ENCODE measurements at regions not wholly inside any gene's neighbourhood (a gene's known extent, or its start where the extent isn't known, plus 50 kb on each side); places are given as distances from the start of the nearest gene placed in this dataset.

DNA sequence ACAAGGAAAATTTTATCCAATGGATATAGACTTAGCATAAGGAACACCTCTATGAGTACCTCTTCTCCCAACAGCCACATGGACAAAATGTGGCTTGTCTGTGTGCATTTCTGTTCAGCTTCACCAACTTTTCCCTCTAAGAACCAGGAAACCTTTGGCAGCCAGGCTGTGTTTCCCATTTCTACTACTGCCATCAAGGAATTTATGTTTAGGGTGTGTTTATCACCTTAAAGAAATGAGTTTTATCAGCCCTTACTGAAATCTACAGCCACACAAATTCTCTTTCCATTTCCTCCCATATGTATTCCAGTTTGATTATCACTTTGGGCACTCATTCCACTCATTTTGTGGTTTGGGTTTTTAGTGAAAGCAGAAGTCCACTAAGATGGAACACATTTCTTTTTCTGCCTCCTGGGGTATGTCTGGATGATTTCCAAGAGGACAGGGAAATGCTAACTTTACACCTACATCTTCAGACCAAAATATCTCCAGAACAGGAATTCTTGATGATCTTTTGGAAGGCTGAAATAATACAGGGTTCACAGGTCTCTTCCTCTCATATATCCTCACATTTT, 82.6 kb upstream of the MAOA start:
- TF ChIP-seq REST (IDR thresholded peaks at IDR 0.05; ENCODE audit: insufficient read depth in 1 of 2, low read depth in 2 of 2, low read length in 2 of 2), result no peak
- no peak for TF ChIP-seq POLR2AphosphoS5 (IDR thresholded peaks at IDR 0.05; ENCODE audit: low read depth, low read length)
- TF ChIP-seq SIN3A (IDR thresholded peaks at IDR 0.05; ENCODE audit: borderline replicate concordance, insufficient read depth, low read length), result no peak
